ENCODE measurements at regions not wholly inside any gene's neighbourhood (a gene's known extent, or its start where the extent isn't known, plus 50 kb on each side); places are given as distances from the start of the nearest gene placed in this dataset.
"Not testable (repeated sequence)": the region's sequence is repeated elsewhere in the genome, so short reads cannot be mapped to it uniquely, and the experiment has no call there.

GRCh38 chrX:123002844-123003243 is 181.2 kb upstream of the GRIA3 start:
- not testable (repeated sequence) for TF ChIP-seq CTCF (IDR thresholded peaks at IDR 0.05; ENCODE audit: low read depth, low read length); EZH2phosphoT487 (IDR thresholded peaks at IDR 0.05; ENCODE audit: low read depth)
